ENCODE measurements at regions not wholly inside any gene's neighbourhood (a gene's known extent, or its start where the extent isn't known, plus 50 kb on each side); places are given as distances from the start of the nearest gene placed in this dataset.

- no peak for TF ChIP-seq CTCF (IDR thresholded peaks at IDR 0.05; ENCODE audit: control extremely low read depth, extremely low read depth, low read depth, missing control alignments)
- POLR2A ChIA-PET, result no interaction called here
- DNase-seq (ENCODE audit: extremely low spot score), result peak; percentile 56
- CTCF ChIA-PET, result interaction anchor here (1.0 to 2.9 kb wide), 5 partner anchors 8 to 108 kb away, joined by 3 to 9 read pairs (median 4); no protein-coding TSS in a partner anchor
Observed at GRCh38 chr6:6392214-6393068, 72.0 kb upstream of the F13A1 start.

DNA sequence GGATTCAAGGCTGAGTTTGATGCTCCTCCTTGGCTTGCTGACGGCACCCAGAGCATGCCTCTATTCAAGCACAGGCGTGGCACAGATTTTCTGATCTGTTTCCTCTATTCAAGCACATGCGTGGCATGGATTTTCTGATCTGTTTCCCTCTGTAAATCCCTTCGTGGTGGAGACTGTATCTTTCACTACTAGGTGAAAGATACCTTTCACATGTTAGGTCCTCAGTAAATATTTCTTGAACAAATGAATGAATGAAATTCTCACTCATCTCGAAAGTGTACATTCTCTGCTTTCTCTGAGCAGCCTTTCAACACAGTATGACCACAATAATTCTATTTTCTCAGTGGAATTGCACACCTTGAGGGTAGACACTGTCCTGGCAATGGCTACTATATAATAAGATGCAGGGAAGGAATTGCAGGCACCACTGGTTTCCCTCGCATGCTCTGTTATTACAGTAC, 72.6 kb upstream of the F13A1 start:
- ChIA-PET CTCF (interaction anchor here (1.3 to 2.9 kb wide), 3 partner anchors 20 to 107 kb away, joined by 3 to 9 read pairs (median 4); no protein-coding TSS in a partner anchor), POLR2A (no interaction called here)
- no peak for DNase-seq (ENCODE audit: extremely low spot score)
- no peak for TF ChIP-seq CTCF (IDR thresholded peaks at IDR 0.05; ENCODE audit: control extremely low read depth, extremely low read depth, low read depth, missing control alignments)

DNA sequence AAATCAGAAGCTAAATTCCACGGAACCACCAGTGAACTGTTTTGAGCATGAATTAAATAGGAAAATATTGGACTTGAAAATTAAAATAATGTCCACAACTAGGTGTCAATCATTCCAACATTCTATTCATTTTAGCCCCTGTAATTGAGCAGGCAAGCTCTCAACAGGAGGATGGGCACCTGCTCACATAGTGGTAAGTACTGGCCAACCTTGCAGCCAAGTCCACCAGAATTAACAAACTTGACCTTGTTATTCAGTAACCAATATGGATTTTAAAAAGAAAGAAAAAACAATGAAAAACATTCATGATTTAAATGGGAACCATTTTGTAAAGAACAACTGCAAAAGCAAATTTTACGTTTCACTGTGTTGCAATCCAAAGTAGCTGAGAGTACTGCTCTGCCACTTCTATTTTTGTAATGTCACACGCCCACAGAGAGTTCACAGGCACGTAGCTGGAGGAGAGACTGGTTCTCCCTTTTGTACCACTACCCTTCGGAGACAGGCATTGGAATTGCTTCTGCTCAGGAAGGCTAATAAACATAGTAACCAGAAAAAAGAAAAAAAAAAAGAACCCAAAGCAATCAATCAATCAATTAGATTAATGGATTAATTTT, 75.2 kb upstream of the F13A1 start:
- TF ChIP-seq CTCF (IDR thresholded peaks at IDR 0.05; ENCODE audit: control extremely low read depth, extremely low read depth, low read depth, missing control alignments), result no peak
- ChIA-PET POLR2A (interaction anchor here (0.8 kb wide), 1 partner anchor 11 kb away, joined by 3 read pairs; no protein-coding TSS in a partner anchor), CTCF (interaction anchor here (1.4 kb wide), 1 partner anchor 19 kb away, joined by 3 read pairs; no protein-coding TSS in a partner anchor)
- DNase-seq (ENCODE audit: extremely low spot score), result no peak

GRCh38 chr6:6397842-6398241, 77.4 kb upstream of the F13A1 start:
- DNase-seq (ENCODE audit: extremely low spot score), result no peak
- TF ChIP-seq CTCF (IDR thresholded peaks at IDR 0.05; ENCODE audit: control extremely low read depth, extremely low read depth, low read depth, missing control alignments), result no peak
- ChIA-PET CTCF (no interaction called here), POLR2A (no interaction called here)

DNA sequence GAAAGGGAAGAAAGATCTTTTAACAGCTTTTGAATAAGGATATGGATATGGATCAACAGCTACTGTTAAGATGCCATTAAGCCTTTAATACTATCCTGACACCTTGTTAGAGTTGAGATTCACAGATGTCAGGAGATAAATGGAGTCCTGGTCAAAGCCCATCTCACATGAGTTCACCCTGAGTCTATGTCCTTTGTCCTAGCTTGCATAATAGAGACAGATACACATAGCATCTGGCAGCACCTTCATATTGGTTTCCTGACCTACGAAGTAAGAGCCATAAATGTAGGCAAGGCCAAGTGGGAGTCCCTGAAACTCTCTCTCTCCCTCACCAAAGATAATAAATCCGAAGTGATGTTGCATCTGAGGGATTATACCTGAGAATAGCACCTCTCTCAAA, 79.1 kb upstream of the F13A1 start:
- DNase-seq (ENCODE audit: extremely low spot score), result no peak
- TF ChIP-seq CTCF (IDR thresholded peaks at IDR 0.05; ENCODE audit: control extremely low read depth, extremely low read depth, low read depth, missing control alignments), result no peak
- POLR2A ChIA-PET, result no interaction called here
- CTCF ChIA-PET, result interaction anchor here (0.7 to 2.3 kb wide), 4 partner anchors 8 to 146 kb away, joined by 3 to 10 read pairs (median 4); no protein-coding TSS in a partner anchor

GRCh38 chr6:6401401-6401800, 80.9 kb upstream of the F13A1 start:
- no peak for TF ChIP-seq CTCF (IDR thresholded peaks at IDR 0.05; ENCODE audit: control extremely low read depth, extremely low read depth, low read depth, missing control alignments)
- no peak for DNase-seq (ENCODE audit: extremely low spot score)
- POLR2A ChIA-PET, result no interaction called here
- CTCF ChIA-PET, result interaction anchor here (1.0 to 2.1 kb wide), 2 partner anchors 10 to 20 kb away, joined by 3 to 6 read pairs; no protein-coding TSS in a partner anchor
